ENCODE measurements at regions not wholly inside any gene's neighbourhood (a gene's known extent, or its start where the extent isn't known, plus 50 kb on each side); places are given as distances from the start of the nearest gene placed in this dataset.

GRCh38 chr22:48043581-48043980, 1281.1 kb downstream of the TBC1D22A start:
- TF ChIP-seq CTCF (IDR thresholded peaks at IDR 0.05; ENCODE audit: control insufficient read depth, extremely low read depth, insufficient read depth): no peak
- H3K4me3 ChIP-seq (ENCODE audit: low read depth, low read length): no peak overlapping the region
- no peak for DNase-seq (ENCODE audit: low read depth)

- no peak overlapping the region for H3K4me3 ChIP-seq (ENCODE audit: low read depth, low read length)
- no peak for DNase-seq (ENCODE audit: low read depth)
- no peak for TF ChIP-seq CTCF (IDR thresholded peaks at IDR 0.05; ENCODE audit: control insufficient read depth, extremely low read depth, insufficient read depth)
Observed at GRCh38 chr22:48042621-48043395, 1280.4 kb downstream of the TBC1D22A start.

- TF ChIP-seq CTCF (IDR thresholded peaks at IDR 0.05; ENCODE audit: control insufficient read depth, extremely low read depth, insufficient read depth): no peak
- no peak for DNase-seq (ENCODE audit: low read depth)
- no peak overlapping the region for H3K4me3 ChIP-seq (ENCODE audit: low read depth, low read length)
Observed at GRCh38 chr22:48039326-48039725, 1276.9 kb downstream of the TBC1D22A start.

- no peak overlapping the region for H3K4me3 ChIP-seq (ENCODE audit: low read depth, low read length)
- DNase-seq (ENCODE audit: low read depth): no peak
- no peak for TF ChIP-seq CTCF (IDR thresholded peaks at IDR 0.05; ENCODE audit: control insufficient read depth, extremely low read depth, insufficient read depth)
Observed at GRCh38 chr22:48037618-48038017, 1275.2 kb downstream of the TBC1D22A start.

- no peak for TF ChIP-seq CTCF (IDR thresholded peaks at IDR 0.05; ENCODE audit: control insufficient read depth, extremely low read depth, insufficient read depth)
- DNase-seq (ENCODE audit: low read depth): no peak
- H3K4me3 ChIP-seq (ENCODE audit: low read depth, low read length): no peak overlapping the region
Observed at GRCh38 chr22:48035897-48036296, 1273.4 kb downstream of the TBC1D22A start.

- DNase-seq (ENCODE audit: low read depth): no peak
- H3K4me3 ChIP-seq (ENCODE audit: low read depth, low read length): no peak overlapping the region
- no peak for TF ChIP-seq CTCF (IDR thresholded peaks at IDR 0.05; ENCODE audit: control insufficient read depth, extremely low read depth, insufficient read depth)
Observed at GRCh38 chr22:48031589-48031988, 1269.1 kb downstream of the TBC1D22A start.

GRCh38 chr22:48025096-48025495, 1262.6 kb downstream of the TBC1D22A start:
- no peak overlapping the region for H3K4me3 ChIP-seq (ENCODE audit: low read depth, low read length)
- TF ChIP-seq CTCF (IDR thresholded peaks at IDR 0.05; ENCODE audit: control insufficient read depth, extremely low read depth, insufficient read depth): no peak
- no peak for DNase-seq (ENCODE audit: low read depth)
